GM12878 (cell line): ENCODE measurements at regions not wholly inside any gene's neighbourhood (a gene's known extent, or its start where the extent isn't known, plus 50 kb on each side); places are given as distances from the start of the nearest gene placed in this dataset.

Source experiments
- ATAC-seq: fragments of 200-7000 bp; cut with Tn5 transposase; 3 replicates; pipeline ENCODE4 v1.9.1; 2020; ENCODE audit warnings: mild to moderate bottlenecking, moderate library complexity
- BruUV-seq: library from RNA; stranded (reverse); fragments of 400-500 nt; replicated peaks from 2 replicates; lab custom pipeline; 2021; lab: Mats Ljungman, UMichigan
- CTCF ChIA-PET: fragments of 300-600 bp; sonication (Branson Sonifier 250); formaldehyde crosslinking; extraction: SDS; loops from one replicate; lab custom pipeline; 2021; ENCODE audit warnings: inconsistent platforms; lab: Yijun Ruan, JAX
- POLR2A ChIA-PET: fragments of 350-600 bp; formaldehyde crosslinking; extraction: SDS; loops from one replicate; lab custom pipeline; 2021; ENCODE audit warnings: inconsistent platforms; lab: Charles Lee
- RAD21 ChIA-PET: fragments of 300-600 bp; sonication (Branson Sonifier 250); formaldehyde crosslinking; loops from one replicate; lab custom pipeline; 2023; ENCODE audit warnings: antibody characterized with exemption; ENCODE audit not compliant: unreplicated experiment; lab: Charles Lee
- SMC1A ChIA-PET: fragments of 300-600 bp; sonication (Branson Sonifier 250); formaldehyde crosslinking; loops from one replicate; lab custom pipeline; 2023; ENCODE audit not compliant: unreplicated experiment, uncharacterized antibody; lab: Charles Lee
- DNase-seq: peaks from one replicate; pipeline ENCODE4 v3.0.0-alpha.2; 2011; ENCODE audit warnings: low read depth, low spot score
- FAIRE-seq: peaks from 3 replicates; lab custom pipeline; 2011; peaks lifted over from hg19 to GRCh38; lab: Jason Lieb, UNC
- H2AFZ ChIP-seq: 2 replicates; pipeline ENCODE4 v1.6.0; 2011; ENCODE audit warnings: low read depth, low read length, control low read depth; ENCODE audit not compliant: control insufficient read depth
- H3K27ac ChIP-seq: 2 replicates; pipeline ENCODE4 v1.5.1; 2011; ENCODE audit warnings: control low read depth; ENCODE audit not compliant: control insufficient read depth, insufficient read depth
- H3K27me3 ChIP-seq, 2 experiments: replicated peaks in 1 of 2; 2 replicates each; pipeline versions ENCODE4 v1.6.0 to v1.6.1; 2011; ENCODE audit warnings: low read length in 1 of 2; ENCODE audit not compliant: control insufficient read depth in 2 of 2, insufficient read depth in 2 of 2
- H3K36me3 ChIP-seq, 2 experiments: 2 replicates each; pipeline ENCODE4 v1.5.1; 2011; ENCODE audit warnings: low read length in 1 of 2; ENCODE audit not compliant: control insufficient read depth in 2 of 2, insufficient read depth in 2 of 2
- H3K4me1 ChIP-seq: 2 replicates; pipeline ENCODE4 v1.6.1; 2011; ENCODE audit warnings: mild to moderate bottlenecking, low read length, moderate library complexity, mixed read lengths; ENCODE audit not compliant: control insufficient read depth, insufficient read depth
- H3K4me2 ChIP-seq: 2 replicates; pipeline ENCODE4 v1.6.0; 2011; ENCODE audit warnings: control low read depth; ENCODE audit not compliant: control insufficient read depth, insufficient read depth
- H3K4me3 ChIP-seq: fragments of 200-600 bp; sonication (generic); 2 replicates; pipeline ENCODE4 v1.5.1; 2016
- H3K79me2 ChIP-seq: 2 replicates; pipeline ENCODE4 v1.6.0; 2011; ENCODE audit warnings: low read length; ENCODE audit not compliant: control insufficient read depth, insufficient read depth
- H3K9ac ChIP-seq: 2 replicates; pipeline ENCODE4 v1.8.0; 2011; ENCODE audit warnings: low read length, control low read depth, mixed read lengths; ENCODE audit not compliant: control insufficient read depth, insufficient read depth
- H3K9me3 ChIP-seq: replicated peaks from 3 replicates; pipeline ENCODE4 v1.5.1; 2011; ENCODE audit warnings: mild to moderate bottlenecking, low read length; ENCODE audit not compliant: control insufficient read depth, insufficient read depth
- H4K20me1 ChIP-seq: 2 replicates; pipeline ENCODE4 v1.6.0; 2011; ENCODE audit not compliant: control insufficient read depth, insufficient read depth
- CHD1 ChIP-seq: IDR thresholded peaks from 2 replicates; pipeline ENCODE4 v1.6.1; 2012; ENCODE audit warnings: low read depth, low read length, improper control_type of control experiment
- CREB1 ChIP-seq: IDR thresholded peaks from 2 replicates; pipeline ENCODE4 v1.6.1; 2012; ENCODE audit warnings: low read depth, mild to moderate bottlenecking, inconsistent platforms
- KAT2A ChIP-seq: conservative IDR thresholded peaks from 2 replicates; pipeline ENCODE4 v1.6.1; 2011; ENCODE audit warnings: low read depth, low read length; ENCODE audit not compliant: control insufficient read depth
- POLR2A ChIP-seq: IDR thresholded peaks from 2 replicates; pipeline ENCODE4 v1.6.1; 2011; ENCODE audit warnings: low read depth, mild to moderate bottlenecking, low read length
- RCOR1 ChIP-seq: conservative IDR thresholded peaks from 2 replicates; pipeline ENCODE4 v1.6.1; 2012; ENCODE audit warnings: low read depth, low read length, improper control_type of control experiment
- SIX5 ChIP-seq: IDR thresholded peaks from 2 replicates; pipeline ENCODE4 v1.6.1; 2011; ENCODE audit warnings: mild to moderate bottlenecking, low read depth, low read length, moderate library complexity; ENCODE audit not compliant: severe bottlenecking
- SMARCA5 ChIP-seq: fragments of 450-650 bp; IDR thresholded peaks from 2 replicates; pipeline ENCODE4 v1.6.1; 2017; ENCODE audit warnings: mild to moderate bottlenecking
- STAT3 ChIP-seq: IDR thresholded peaks from 2 replicates; pipeline ENCODE4 v1.6.1; 2011; ENCODE audit warnings: low read depth, low read length, improper control_type of control experiment
- ZNF384 ChIP-seq: IDR thresholded peaks from 2 replicates; pipeline ENCODE4 v1.6.1; 2012; ENCODE audit warnings: low read depth, mild to moderate bottlenecking, low read length, improper control_type of control experiment, borderline replicate concordance
- WGBS: methylation state at CpG from one replicate; pipeline ENCODE4 v1.1.6; 2016; ENCODE audit warnings: low lambda C conversion rate; ENCODE audit not compliant: insufficient replicate concordance, insufficient coverage; ENCODE audit errors: missing lambda C conversion rate; 5-methylcytosine and 5-hydroxymethylcytosine counted together
- in situ Hi-C: fragments of 300-500 bp; cut with MboI; formaldehyde crosslinking; loops from 9 replicates; pipeline ENCODE4 v1.14.3; 2018; ENCODE audit warnings: mixed read lengths
- intact Hi-C: fragments of 100-400 bp; cut with micrococcal nuclease; formaldehyde crosslinking; loops from one replicate; pipeline ENCODE4 v1.14.2; 2022; ENCODE audit not compliant: unreplicated experiment
- TF ChIP-seq, protein P1 (sequence below): IDR thresholded peaks from 2 replicates; pipeline ENCODE4 v1.6.1; 2012; ENCODE audit warnings: low read depth, low read length, improper control_type of control experiment
- TF ChIP-seq, protein P2 (sequence below): fragments of 450-650 bp; IDR thresholded peaks from 2 replicates; pipeline ENCODE4 v1.6.1; 2017; ENCODE audit warnings: antibody characterized with exemption, mild to moderate bottlenecking, moderate library complexity
- TF ChIP-seq, protein P3 (sequence below): fragments of 450-650 bp; IDR thresholded peaks from 2 replicates; pipeline ENCODE4 v1.6.1; 2016; ENCODE audit warnings: mild to moderate bottlenecking, moderate library complexity, borderline replicate concordance

DNA sequence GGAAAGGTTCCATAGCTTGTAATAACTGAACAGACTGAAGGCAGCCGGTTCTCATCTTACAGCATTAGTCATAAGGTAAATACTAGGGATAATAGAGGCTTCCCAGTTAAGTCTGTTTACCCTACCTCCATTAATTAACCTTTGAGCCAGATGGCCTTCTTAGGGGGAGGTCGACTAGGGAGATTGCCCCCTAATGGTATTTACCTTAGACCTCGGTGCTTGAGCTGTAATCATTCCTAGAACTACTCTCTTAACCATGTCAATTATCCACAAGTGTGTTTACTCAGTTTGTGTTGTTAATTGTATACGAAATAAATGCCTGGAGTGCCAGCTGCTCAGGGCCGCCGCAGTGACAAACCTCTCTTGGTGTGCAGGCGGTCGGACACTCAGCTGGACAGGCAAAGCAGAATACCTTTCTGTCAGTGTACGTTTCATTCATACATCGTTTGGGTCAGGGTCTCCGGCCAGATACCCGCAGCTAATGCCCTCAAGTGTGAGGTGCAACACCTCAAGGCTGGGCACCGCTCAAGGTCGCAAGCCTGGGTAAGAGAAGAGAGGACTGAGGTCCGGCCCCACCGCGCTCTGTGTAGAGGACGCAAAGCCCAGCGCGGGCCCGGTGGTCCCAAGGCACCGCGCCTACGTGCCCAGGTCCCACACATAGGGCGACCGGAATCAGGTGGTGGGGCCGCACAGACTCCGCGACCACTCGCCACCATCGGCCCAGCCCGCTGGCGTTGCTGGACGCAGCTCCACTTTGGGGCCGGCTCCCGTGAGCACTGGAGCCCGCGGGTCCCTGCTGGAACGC is 931.0 kb downstream of the NLGN4Y start (continued):
- no peak for TF ChIP-seq RCOR1
- no peak for TF ChIP-seq STAT3
- TF ChIP-seq SMARCA5 = no peak
- TF ChIP-seq, protein P1, sequence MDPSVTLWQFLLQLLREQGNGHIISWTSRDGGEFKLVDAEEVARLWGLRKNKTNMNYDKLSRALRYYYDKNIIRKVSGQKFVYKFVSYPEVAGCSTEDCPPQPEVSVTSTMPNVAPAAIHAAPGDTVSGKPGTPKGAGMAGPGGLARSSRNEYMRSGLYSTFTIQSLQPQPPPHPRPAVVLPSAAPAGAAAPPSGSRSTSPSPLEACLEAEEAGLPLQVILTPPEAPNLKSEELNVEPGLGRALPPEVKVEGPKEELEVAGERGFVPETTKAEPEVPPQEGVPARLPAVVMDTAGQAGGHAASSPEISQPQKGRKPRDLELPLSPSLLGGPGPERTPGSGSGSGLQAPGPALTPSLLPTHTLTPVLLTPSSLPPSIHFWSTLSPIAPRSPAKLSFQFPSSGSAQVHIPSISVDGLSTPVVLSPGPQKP = no peak
- TF ChIP-seq ZNF384 = no peak
- no peak for TF ChIP-seq KAT2A
- TF ChIP-seq POLR2A = no peak

DNA sequence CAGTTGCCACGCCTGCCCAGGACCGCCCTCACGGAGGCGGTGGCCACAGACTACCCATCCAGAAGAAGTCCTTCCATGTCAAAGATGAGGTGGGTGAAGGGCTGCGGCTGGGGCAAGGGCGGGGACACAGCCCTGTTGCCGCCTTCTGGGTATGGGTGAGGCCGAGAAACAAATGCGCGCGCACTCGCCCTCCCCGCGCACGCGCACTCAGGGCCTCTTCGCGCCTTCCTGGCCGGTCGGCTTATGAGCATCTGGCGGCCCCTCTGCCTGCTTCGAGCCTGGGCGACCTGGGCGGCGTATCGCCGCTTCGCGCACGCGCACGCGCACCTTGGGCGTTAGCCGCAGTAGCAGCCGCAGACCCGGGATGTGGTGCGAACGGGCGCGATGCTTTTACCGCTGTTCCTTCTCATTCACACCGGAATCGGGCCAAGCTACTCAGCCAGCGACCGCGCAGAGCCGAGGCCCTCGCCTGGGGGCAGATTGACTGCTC is 931.7 kb downstream of the NLGN4Y start:
- H3K36me3 ChIP-seq = no peaks in the 10 kb centered on the region
- no peaks in the 10 kb centered on the region for H3K4me1 ChIP-seq
- FAIRE-seq (no peak), DNase-seq (no peak), ATAC-seq (no peak)
- BruUV-seq = no TSS peak
- in situ Hi-C loops = no loop called here
- intact Hi-C loops = no loop called here
- no peak overlapping the region for H3K4me3 ChIP-seq
- RAD21 ChIA-PET = no interaction called here
- POLR2A ChIA-PET = no interaction called here
- CTCF ChIA-PET = no interaction called here
- H3K4me2 ChIP-seq = no peak overlapping the region
- SMC1A ChIA-PET = no interaction called here
- H3K27me3 ChIP-seq = no peaks in the 10 kb centered on the region
- no peaks in the 10 kb centered on the region for H4K20me1 ChIP-seq
- H3K79me2 ChIP-seq = no peaks in the 10 kb centered on the region
- H2AFZ ChIP-seq = no peak overlapping the region
- no peaks in the 10 kb centered on the region for H3K9me3 ChIP-seq
- no peak overlapping the region for H3K27ac ChIP-seq
- WGBS = no CpG with 5 or more reads among the region's 49 CpGs
- no peak overlapping the region for H3K9ac ChIP-seq
- TF ChIP-seq, protein P2, sequence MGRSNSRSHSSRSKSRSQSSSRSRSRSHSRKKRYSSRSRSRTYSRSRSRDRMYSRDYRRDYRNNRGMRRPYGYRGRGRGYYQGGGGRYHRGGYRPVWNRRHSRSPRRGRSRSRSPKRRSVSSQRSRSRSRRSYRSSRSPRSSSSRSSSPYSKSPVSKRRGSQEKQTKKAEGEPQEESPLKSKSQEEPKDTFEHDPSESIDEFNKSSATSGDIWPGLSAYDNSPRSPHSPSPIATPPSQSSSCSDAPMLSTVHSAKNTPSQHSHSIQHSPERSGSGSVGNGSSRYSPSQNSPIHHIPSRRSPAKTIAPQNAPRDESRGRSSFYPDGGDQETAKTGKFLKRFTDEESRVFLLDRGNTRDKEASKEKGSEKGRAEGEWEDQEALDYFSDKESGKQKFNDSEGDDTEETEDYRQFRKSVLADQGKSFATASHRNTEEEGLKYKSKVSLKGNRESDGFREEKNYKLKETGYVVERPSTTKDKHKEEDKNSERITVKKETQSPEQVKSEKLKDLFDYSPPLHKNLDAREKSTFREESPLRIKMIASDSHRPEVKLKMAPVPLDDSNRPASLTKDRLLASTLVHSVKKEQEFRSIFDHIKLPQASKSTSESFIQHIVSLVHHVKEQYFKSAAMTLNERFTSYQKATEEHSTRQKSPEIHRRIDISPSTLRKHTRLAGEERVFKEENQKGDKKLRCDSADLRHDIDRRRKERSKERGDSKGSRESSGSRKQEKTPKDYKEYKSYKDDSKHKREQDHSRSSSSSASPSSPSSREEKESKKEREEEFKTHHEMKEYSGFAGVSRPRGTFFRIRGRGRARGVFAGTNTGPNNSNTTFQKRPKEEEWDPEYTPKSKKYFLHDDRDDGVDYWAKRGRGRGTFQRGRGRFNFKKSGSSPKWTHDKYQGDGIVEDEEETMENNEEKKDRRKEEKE = no peak
- TF ChIP-seq CHD1 (no peak), SIX5 (no peak), CREB1 (no peak)
- TF ChIP-seq, protein P3, sequence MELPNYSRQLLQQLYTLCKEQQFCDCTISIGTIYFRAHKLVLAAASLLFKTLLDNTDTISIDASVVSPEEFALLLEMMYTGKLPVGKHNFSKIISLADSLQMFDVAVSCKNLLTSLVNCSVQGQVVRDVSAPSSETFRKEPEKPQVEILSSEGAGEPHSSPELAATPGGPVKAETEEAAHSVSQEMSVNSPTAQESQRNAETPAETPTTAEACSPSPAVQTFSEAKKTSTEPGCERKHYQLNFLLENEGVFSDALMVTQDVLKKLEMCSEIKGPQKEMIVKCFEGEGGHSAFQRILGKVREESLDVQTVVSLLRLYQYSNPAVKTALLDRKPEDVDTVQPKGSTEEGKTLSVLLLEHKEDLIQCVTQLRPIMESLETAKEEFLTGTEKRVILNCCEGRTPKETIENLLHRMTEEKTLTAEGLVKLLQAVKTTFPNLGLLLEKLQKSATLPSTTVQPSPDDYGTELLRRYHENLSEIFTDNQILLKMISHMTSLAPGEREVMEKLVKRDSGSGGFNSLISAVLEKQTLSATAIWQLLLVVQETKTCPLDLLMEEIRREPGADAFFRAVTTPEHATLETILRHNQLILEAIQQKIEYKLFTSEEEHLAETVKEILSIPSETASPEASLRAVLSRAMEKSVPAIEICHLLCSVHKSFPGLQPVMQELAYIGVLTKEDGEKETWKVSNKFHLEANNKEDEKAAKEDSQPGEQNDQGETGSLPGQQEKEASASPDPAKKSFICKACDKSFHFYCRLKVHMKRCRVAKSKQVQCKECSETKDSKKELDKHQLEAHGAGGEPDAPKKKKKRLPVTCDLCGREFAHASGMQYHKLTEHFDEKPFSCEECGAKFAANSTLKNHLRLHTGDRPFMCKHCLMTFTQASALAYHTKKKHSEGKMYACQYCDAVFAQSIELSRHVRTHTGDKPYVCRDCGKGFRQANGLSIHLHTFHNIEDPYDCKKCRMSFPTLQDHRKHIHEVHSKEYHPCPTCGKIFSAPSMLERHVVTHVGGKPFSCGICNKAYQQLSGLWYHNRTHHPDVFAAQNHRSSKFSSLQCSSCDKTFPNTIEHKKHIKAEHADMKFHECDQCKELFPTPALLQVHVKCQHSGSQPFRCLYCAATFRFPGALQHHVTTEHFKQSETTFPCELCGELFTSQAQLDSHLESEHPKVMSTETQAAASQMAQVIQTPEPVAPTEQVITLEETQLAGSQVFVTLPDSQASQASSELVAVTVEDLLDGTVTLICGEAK = no peak
